DMS 273 (cell line): ENCODE measurements at regions not wholly inside any gene's neighbourhood (a gene's known extent, or its start where the extent isn't known, plus 50 kb on each side); places are given as distances from the start of the nearest gene placed in this dataset.
"Not testable (repeated sequence)": the region's sequence is repeated elsewhere in the genome, so short reads cannot be mapped to it uniquely, and the experiment has no call there.

Source experiments
- DNase-seq: peaks from one replicate; lab custom pipeline; 2025; ENCODE audit not compliant: unreplicated experiment; lab: John Stamatoyannopoulos, UW

DNA sequence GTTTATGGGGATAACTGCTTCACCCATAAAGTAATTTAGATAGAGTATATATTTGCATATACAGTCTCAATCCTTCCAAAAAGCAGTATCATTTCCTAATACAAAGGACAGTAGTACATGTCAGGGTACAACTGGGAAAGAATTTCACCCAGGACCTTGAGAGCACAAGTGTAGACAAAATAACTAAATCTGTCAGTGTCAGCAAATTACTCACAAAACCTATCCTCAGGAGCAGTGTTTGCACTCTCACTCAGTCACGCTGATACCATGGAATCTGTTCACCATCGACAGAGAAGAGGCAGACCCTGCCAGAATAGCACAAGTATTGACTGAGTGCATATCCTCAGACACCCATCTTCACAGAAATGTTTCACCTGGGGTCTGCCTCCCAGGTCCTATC lies 554.7 kb upstream of the PHF14 start:
- no peak for DNase-seq

DNA sequence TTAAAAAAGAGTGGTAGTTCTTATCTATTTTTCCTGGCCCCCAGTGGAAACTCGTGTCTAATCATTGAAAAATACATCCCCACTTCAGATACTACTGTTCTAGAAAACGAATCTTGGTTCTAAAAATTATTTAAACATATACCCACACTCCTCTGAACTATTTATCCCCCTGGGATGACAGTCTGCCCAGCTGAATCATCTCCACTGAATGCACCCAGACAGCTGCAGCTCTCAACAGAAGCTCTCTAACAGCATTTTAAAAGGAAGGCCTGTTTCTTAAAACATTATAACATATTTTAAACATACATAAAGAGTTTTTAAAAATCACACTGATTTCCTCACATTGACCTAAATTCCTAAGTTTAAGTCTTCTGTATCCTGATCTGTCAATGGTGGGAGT lies 544.6 kb upstream of the PHF14 start:
- DNase-seq = no peak

DNA sequence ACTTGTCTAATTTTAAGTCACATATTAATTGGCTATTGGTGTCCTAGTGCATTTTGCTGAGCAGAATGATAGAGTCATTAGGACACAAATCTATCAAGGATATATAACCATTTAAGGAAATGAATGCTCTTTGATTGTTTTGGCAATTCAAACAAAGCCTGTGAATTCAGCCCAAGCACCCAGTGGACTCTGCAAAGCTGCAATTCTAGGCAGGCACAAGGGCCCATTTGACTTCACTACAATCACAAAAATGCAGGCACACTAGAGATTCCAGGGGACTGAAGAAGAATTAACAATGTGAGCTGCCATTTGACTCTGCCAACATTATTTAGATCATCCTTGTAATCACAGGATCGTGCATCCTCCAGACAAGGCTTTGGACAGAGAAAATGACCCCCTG lies 544.2 kb upstream of the PHF14 start:
- DNase-seq = no peak

DNA sequence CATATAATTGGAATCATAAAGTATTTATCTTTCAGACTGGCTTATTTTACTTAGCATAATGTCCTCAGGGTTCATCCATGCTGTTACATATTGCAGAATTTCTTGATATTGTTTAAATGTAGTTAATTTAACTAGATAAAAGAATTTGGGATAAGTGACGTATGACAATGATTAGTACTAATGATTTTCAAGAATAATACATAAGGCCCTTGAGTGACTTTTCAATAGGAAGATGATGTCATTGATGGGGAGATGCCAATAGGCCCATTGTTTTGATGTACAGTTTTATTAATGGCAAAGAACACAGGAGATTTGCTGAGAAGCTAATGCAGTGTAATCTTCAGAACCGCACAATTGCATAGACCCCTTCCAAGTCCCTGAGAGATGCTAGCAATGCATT lies 537.4 kb upstream of the PHF14 start:
- DNase-seq = no peak

DNA sequence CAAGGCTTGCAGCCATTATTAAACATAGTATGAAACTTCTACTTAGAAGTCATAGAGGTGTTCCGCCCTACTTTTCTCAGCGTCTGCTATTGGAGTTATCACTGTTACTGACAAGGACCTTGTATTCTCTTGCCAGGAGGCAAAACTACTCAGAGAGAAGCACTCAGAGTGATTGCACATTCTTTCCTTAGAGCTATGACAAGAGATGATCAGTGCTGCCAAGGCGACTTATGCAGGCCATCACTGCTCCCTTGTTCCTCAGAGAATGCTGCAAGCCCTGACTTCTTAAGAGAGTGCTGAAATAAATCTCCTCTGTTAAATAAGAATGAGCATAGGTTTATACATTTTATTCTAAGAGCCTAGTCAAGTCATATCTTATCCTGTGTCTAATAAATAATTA lies 534.6 kb upstream of the PHF14 start:
- no peak for DNase-seq

DNA sequence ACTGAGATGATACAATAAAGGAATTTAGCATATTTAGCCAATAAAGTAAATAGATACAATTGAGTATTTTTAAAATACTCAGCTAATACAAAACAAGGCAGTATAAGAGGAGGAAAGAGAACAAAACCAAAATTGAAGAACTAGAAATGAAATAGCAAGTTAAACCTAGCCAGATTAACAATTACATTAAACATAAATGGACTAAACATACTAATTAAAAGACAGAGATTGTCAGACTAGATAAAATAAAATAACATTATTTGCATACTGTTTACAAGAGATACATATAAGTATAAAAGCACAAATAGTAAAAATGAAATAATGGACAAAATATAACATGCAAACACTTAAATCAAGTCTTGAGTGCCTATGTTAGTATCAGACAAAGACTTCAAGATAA lies 517.7 kb upstream of the PHF14 start:
- DNase-seq = no peak

DNA sequence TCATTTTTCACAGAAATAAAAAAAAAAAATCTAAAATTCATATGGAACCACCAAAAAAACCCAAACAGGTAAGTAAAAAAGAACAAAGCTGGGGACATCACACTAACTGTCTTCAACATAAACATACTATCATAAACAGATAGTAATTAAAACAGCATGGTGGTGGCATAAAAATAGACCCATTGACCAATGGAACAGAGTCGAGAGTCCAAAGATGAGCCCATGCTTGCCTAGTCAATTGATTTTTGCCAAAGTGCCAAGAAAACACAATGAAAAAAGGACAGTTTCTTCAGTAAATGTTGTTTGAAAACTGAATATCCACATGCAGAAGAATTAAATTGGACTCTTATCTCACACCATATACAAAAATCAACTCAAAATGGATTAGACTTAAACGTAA lies 513.2 kb upstream of the PHF14 start:
- DNase-seq = no peak

DNA sequence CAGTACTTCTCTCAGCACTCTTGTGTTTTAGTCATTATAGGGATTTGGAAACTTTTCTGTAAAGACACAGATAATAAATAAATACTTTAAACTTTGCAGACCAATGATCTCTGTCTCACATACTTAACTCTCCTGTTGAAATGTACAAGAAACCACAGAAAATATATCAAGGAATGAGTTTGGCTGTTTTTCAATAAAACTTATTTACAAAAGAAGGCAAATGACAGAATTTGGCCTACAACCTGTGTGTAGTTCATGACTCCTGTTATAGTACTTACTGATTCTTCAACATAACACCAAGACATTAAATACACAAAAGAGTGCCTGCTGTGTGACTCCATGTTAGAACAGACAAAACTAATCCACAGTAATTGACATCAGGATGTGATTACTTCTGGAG lies 510.0 kb upstream of the PHF14 start:
- DNase-seq = no peak

DNA sequence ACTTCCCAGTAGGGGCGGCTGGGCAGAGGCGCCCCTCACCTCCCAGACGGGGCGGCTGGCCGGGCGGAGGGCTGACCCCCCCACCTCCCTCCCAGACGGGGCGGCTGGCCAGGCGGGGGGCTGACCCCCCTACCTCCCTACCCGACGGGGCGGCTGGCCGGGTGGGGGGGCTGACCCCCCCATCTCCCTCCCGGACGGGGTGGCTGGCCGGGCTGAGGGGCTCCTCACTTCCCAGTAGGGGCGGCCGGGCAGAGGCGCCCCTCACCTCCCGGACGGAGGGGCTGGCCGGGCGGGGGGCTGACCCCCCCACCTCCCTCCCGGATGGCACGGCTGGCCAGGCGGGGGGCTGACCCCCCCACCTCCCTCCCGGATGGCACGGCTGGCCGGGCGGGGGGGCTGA lies 508.1 kb upstream of the PHF14 start:
- DNase-seq = not testable (repeated sequence)

DNA sequence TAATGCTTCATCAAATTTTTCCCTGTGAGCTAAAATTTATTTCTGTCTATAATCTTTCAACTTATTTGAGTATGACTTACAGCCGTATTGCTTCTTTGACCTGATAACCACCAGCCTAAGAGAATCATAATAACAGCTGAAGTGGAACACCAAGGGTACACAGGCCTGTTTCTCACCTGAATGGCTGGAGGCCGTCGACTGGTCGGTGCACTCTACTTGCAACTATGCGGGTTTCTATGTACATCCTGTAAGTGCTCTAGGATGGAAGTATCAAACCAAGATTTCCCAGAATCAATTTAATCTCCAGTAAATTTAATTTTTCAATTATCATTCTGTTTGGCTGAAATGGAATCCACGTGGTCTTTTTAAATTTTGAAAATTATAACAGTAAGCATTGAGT lies 504.8 kb upstream of the PHF14 start:
- DNase-seq = no peak

DNA sequence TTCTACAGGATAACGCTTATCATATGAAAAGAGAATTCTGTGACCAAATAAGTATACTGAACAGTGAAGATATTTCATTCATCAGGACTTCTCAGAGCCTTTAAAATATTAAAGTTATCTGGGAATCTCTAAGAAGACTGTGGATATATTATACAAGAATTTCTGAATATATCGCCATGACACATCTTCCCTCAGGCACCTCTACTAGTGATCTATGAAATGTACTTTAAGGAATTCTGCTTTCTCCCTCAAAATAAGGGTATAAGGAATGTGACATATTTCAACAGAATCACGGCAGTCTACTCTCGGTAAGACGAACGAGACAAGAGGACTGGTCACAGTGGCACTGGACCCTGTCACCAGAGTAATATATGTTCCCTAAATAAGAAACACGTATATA lies 504.2 kb upstream of the PHF14 start:
- DNase-seq = no peak

DNA sequence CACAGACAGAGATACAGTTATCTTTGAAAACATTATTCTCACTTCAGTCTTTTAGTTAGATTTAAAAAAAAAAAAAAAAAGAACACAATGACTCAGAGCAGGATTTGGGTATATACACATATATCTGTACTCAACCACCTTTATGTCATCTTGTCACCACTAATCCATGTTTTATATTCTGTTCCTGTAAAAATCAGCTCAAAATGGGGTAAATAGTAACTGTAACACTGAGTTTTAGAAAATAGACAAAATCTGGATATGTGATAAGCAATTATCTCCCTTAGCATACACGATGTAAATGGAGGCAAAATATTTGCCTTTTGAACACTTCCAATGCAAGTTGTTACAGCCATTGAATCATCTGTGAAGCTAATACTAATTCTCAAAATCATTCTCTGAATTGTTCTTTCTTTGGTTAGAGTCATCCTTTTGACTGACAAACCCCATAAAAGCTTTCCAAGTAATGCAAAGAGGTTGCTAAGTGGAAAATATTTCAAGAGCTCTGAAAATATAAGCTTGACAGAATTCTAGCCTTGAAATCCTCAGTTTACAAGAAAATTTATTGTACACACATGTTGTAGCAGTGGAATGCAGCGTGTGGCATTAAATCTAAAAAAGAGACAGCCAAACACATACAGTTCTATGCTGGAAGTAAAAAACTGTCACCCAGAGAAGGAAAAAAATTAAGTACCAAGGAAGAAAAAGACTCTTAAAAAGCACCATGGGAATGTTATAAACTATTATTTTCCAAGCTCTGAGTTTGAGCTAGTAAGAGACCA lies 502.2 kb upstream of the PHF14 start:
- DNase-seq = no peak

DNA sequence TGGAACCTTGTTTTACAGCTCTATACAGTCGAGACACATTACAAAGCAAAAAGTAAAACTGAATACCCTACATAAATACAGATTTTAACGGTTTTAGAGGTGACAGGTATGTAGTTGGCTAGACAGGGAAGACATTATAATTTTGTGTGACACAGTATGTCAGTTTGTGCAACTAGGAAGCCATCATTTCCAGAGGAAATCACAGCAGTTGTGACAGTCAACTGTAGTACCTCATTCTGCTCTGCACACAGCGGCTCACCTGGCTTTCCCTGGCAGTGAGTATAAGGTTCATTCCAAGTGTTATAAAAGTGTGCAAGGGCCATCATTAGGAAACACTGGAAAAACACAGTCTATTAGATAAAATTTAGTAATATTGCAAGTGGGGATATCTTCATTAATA lies 501.6 kb upstream of the PHF14 start:
- no peak for DNase-seq

DNA sequence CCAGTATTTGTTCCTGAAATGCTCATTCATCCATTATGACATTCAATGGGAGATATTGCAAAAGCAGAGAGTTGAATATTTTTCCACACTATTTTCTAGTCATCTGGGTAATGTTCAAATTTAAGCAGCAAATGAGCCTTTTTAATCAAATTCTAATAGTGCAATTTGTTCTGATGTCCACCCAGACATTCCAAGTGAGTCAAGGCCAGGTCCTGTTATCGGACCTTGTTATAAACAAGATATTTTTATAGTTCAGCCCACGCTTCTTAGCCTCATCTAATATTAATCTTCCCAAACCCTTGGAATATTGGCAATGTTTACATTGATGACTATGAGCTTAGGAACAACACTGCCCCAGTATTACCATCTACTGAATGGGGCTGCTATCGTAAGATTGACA lies 500.1 kb upstream of the PHF14 start:
- DNase-seq = no peak

DNA sequence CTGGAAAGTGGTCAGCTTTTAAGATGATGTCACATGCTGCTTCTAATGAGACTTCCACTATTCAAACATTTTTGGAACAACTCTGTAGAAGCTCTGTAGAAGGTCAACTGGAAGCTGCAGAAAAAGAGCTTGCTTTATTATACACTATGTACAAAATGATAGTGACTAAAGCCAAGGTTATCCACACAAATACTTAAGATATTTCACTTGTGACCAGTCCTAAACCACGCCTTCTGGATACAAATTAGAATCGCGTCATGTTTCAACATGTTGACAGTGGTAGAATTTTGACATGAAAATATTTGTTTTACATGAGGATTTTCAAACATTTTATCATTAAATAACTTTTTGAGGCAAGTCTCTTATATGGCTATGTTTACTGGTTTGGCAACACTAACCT lies 499.6 kb upstream of the PHF14 start:
- DNase-seq = no peak

DNA sequence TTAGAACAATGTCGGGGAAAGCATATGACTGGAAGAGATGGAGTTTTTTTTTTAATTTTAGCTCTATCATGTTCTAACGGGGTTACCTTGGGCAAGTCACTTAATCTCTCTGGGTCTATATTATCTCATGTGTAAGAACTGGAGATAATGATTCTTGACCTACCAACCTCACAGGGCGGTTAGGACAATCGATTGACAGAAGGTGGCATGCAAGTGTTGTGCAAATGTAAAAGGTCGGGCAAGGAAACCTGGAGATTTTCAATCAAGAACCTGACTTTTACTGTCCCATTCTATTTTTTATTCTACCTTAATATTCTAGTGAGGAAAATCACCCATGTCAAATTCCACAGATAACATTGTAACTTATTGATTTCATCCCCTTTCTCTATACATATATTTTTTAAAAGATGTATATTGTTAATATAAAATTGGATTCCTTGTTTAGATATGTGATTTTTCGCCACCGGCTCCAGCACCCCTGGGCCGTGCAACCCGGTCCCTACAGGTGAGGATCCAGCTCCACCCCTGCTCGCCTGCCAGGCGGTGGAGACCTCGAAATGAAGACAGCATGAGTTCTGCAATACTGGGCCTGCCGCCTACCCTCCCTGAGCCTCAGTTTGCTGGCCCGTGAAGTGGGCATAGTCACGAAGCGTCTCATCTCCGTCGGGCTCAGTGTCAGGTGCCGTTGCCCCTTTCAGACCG lies 497.6 kb upstream of the PHF14 start:
- DNase-seq = no peak

DNA sequence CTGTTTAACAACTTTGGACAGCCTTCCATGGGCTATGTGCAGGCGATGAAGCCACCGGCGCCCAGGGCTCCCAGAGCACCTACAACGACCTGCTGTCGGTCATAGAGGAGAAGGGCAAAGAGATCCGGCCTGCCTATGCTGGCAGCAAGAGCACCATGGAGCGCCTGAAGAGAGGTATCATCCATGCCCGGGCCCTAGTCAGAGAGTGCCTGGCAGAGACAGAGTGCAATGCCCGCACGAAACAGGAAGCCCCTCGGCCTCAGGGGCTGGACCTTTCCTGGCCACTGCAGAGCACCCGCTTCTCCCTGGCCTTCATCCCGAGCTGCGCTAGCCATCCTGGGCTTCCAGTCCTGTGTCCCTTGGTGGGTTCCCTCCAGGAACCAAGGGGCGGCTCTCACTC lies 497.0 kb upstream of the PHF14 start:
- no peak for DNase-seq

DNA sequence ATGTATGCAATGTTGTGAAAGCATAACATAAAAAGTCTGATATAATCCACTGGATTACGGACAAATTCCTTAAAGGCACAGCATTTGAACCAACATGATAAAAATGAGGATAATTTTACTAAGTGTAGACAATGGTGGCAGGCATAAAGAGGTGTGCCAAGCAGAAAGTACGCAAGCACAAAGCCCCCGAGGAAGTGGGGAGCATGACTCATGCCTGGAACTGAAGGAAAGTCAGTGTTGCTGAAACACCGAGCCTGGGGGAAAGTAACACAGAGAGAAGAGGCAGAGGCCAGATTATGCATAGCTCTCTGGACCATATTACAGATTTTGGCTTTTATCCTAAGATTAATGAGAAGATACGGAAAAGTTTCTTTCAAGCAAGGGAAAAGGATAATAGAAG lies 490.0 kb upstream of the PHF14 start:
- DNase-seq = no peak

DNA sequence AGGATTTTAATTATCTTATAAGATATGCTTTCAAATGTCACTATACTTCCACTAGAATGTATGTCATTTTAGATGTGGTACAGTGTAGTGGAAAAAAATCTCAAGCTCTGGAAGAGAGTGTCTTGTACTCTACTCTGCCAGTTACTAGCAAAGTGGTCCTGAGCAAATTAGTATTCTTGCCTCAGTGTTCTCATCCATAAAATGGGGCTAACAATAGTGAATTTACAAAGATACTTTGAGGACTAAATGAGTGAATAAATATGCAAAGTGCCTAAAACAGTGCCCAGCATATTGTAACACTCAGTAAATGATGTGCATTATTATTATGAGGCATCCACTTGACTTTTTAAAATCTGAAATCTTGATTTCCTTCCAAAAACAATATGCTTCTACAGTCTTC lies 488.9 kb upstream of the PHF14 start:
- DNase-seq = no peak

DNA sequence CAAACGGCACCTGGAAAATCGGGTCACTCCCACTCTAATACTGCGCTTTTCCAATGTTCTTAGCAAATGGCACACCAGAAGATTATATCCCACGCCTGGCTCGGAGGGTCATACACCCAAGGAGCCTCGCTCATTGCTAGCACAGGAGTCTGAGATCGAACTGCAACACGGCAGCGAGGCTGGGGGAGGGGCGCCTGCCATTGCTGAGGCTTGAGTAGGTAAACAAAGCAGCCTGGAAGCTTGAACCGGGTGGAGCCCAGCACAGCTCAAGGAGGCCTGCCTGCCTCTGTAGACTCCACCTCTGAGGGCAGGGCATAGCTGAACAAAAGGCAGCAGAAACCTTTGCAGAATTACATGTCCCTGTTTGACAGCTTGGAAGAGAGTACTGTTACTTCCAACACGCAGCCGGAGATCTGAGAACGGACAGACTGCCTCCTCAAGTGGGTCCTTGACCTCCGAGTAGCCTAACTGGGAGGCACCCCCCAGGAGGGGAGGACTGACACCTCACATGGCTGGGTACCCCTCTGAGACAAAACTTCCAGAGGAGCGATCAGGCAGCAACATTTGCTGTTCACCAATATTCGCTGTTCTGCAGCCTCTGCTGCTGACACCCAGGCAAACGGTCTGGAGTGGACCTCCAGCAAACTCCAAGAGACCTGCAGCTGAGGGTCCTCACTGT lies 472.3 kb upstream of the PHF14 start:
- DNase-seq = not testable (repeated sequence)

DNA sequence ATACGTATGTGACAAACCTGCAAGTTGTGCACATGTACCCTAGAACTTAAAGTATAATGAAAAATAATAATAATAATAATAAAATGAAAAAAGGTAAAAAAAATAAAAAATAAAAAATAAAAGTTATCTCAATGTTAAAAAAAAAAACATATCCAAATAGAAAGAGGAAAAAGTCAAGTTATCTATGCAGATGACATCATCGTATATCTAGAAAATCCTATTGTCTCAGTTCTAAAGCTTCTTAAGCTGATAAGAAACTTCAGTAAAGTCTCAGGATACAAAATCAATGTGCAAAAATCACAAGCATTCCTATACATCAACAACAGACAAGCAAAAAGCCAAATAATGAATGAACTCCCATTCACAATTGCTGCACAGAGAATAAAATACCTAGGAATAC lies 466.6 kb upstream of the PHF14 start:
- no peak for DNase-seq

DNA sequence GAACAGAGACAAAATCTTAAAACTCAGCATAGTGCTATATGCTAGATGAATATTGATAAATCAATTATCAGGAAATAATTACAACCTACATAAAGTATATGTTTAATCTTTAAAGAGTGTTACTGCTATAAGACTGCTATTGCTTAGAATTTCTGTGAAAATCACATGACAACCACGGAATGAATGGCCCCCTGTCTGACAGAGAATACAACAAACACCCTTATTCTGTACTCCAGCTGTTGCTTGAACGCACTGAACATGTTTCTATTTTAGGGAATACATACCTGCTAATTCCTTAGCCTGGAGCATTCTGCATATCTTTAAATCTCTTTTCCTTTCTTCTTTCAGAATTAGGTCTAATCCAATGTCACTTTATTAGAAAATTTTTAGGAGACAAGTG lies 452.4 kb upstream of the PHF14 start:
- no peak for DNase-seq
